Hindlimb muscle (tissue), 1 donor: ENCODE measurements at regions not wholly inside any gene's neighbourhood (a gene's known extent, or its start where the extent isn't known, plus 50 kb on each side); places are given as distances from the start of the nearest gene placed in this dataset.
A peak's percentile ranks its signal among the peaks of the same experiment; 100 is the strongest.

Source experiments
- DNase-seq: peaks from one replicate; pipeline ENCODE4 v3.0.0-alpha.2; 2013

DNA sequence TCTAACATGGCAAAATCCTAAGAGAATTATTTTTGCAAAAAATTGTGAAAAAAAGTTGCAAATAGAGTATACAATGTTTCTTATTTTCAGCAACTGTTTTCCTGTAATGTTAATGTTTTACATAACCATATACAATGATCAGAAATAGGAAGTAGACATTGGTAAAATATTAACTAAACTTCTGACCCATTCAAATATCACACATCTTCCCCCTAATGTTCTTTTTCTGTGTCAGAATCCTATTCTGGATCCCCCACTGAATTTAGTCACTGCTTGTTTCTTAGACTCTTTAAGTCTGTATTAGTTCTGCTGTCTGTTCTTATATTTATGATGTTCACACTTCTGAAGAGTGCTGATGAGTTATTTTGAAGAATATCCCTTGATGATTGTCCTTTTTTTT lies 62.0 kb downstream of the HFE start:
- no peak for DNase-seq

DNA sequence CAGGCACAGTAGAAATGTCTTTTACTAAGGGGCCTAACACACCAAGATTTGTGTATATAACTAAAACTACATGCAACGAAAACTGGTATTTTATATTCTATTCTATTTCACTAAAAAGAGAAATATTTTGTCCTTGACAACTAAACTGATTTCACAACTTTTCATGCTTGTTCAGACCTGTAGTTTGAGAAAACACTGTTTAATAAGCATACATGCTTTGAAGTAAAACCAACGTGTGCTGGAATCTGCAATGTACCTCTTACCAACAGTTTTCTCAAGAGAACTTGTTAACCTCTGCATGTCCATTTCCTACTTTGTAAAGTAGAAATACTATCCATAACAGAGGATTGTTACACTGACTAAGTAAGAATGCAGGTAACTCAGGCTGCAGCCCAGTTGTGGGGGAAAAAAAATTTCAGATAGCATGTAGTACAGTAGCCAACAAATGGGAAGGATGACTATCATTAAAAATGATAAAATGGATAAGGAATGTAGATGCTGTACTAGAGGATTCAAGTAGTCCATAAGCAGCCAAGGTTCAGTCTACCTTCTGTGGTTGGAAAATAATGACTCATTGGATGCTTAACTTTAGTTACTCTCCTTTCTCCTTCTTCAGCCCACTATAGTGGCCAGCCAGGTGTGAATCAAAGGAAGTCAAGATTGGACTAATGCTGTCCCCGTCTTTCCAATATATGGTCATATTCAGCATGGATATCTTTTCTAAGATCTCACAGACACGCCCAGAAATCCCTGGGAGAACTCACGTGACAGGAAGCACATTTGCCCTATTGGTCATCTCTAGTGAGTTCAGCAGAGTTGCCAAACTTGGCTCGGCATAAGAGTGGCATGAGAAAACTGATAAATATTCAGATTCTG lies 65.2 kb downstream of the HFE start:
- DNase-seq, result no peak

GRCh38 chr6:26155061-26155930 lies 68.1 kb downstream of the HFE start:
- peak; percentile 60 for DNase-seq

DNA sequence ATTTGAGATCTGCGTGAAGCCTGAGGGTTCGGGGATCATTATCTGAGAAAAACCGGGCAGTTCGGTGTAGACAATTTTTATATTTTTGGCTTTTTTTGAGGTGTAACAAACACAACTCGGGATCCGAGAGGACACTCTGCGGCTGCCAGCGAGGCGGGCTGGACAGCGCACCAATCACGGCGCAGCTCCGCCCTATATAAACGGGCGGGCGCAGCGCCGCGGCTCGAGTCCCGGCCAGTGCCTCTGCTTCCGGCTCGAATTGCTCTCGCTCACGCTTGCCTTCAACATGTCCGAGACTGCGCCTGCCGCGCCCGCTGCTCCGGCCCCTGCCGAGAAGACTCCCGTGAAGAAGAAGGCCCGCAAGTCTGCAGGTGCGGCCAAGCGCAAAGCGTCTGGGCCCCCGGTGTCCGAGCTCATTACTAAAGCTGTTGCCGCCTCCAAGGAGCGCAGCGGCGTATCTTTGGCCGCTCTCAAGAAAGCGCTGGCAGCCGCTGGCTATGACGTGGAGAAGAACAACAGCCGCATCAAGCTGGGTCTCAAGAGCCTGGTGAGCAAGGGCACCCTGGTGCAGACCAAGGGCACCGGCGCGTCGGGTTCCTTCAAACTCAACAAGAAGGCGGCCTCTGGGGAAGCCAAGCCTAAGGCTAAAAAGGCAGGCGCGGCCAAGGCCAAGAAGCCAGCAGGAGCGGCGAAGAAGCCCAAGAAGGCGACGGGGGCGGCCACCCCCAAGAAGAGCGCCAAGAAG lies 69.0 kb downstream of the HFE start:
- peak; percentile 99 for DNase-seq

DNA sequence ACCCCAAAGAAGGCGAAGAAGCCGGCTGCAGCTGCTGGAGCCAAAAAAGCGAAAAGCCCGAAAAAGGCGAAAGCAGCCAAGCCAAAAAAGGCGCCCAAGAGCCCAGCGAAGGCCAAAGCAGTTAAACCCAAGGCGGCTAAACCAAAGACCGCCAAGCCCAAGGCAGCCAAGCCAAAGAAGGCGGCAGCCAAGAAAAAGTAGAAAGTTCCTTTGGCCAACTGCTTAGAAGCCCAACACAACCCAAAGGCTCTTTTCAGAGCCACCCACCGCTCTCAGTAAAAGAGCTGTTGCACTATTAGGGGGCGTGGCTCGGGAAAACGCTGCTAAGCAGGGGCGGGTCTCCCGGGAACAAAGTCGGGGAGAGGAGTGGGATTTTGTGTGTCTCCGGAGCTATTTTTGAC lies 69.6 kb downstream of the HFE start:
- peak; percentile 81 for DNase-seq

DNA sequence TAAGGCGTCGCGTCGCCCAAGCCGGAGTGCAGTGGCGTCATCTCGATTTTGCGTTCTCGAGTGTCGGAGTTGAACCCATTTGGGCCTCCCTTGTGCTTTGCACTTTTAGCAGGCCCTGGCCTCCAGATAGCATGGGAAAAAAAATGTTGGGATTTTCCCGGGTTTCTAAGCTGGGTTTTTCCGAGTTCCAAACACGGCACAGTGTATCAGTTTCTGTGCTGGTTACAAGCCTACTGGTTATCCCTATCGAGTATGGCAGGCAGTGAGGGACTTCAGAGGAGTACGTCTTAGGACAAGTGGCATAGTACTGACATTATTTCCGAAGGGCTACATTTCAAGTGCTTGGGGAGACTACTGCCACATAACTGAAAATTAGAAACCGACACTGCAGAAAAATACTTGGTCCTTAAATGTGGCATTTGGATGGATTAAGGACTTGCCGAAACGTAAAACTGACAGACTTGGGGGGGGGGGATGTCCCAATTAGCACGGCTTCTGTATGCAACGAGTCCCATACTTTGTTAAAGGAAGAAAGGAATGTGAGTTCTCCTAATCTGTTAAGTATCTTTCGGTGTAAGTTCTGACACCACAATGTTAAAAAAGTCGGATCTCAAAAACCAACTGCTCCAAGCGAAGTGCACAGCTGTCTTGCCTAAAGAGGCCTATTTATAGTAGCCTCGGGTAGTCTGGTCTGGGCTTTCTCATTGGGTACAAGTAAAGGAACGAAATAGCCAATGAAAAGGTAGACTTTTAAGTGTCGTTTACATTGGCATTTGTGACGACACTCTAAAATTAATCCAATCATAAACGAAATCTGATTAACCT lies 70.2 kb downstream of the HFE start:
- peak; percentile 93 for DNase-seq

DNA sequence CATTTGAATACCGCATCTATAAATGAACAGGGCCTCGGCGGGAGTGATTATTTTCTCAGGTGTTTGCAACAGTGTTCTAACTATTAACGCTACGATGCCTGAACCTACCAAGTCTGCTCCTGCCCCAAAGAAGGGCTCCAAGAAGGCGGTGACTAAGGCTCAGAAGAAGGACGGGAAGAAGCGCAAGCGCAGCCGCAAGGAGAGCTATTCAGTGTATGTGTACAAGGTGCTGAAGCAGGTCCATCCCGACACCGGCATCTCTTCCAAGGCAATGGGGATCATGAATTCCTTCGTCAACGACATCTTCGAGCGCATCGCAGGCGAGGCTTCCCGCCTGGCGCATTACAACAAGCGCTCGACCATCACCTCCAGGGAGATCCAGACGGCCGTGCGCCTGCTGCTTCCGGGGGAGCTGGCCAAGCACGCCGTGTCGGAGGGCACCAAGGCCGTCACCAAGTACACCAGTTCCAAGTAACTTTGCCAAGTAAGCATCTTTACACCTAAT lies 70.9 kb downstream of the HFE start:
- no peak for DNase-seq

DNA sequence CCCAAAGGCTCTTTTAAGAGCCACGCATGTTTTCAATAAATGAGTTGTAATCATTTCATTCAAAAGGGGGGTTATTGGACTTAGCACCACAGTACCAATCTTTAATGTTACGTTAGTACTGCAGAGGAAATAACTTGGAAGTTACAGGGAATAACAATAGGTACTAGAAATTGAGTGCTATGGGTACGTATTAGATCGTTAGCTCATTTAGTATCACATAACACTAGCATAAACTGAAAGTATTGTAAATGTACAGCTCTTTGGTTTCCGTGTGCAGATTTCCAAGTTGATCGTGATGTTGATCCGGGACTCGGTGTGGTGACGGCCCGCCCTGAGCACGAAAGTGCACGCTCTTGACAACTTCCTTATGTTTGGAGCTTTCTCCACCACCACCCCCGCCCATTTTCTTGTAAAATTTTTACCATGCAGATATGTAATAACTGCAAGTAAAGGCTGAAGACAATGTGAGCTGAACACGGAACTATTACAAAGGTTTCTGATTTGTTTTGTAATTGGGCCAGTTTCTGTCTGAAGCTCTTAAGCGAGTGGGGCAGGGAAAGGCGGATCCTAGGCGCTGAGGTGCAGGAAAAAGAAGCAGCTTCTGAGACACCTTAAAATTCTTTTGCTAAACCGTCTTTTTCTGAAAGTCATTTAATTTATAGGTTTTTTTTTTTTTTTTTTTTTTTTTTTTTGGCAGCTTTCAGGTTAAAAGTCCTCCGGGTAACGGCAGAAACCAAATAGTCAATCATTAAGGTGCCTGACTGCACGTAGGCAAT lies 71.5 kb downstream of the HFE start:
- DNase-seq, result peak; percentile 79

DNA sequence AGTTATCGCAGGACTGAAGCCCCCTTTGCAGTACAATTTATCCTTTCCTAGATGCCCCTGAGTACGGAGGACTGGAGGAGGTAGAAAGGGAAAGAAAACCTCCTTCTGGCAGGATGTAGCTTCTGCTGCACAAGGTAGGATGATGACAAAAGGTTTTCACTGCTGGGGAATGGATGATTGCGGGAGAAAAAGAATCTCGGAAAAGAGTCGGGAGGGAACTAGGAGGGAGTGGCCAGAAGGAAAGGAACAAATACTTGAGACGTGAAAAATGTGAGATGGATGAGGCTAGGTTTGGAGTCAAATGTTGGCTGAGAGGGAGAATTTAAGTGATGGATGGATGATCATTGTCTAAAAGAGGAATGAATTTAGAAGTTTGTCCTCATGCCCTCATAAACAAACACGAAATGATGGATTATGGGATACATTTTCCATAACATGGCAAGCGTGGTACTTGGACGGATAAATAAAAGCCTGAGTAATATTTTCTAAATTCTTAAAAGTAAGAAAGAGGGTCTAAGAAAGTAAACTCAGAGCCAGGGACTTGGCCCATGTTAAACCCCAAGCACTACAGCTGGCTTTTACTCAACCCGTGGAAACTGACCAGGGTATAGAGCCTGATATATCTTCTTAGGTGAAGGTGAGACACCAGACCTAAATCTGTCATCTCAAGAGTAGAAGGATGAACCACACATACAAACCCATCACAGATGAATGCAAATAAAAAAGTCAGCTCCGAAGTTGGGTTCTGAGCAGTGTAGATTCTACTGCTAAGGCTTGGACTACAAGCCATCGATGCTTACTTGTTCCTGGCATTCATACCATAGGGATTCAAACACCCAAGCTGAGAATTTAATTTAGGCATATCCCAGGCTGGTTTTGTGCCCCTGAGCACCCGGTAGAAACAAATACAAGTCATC lies 72.4 kb downstream of the HFE start:
- peak; percentile 62 for DNase-seq

GRCh38 chr6:26161322-26161721 lies 74.1 kb downstream of the HFE start:
- no peak for DNase-seq

DNA sequence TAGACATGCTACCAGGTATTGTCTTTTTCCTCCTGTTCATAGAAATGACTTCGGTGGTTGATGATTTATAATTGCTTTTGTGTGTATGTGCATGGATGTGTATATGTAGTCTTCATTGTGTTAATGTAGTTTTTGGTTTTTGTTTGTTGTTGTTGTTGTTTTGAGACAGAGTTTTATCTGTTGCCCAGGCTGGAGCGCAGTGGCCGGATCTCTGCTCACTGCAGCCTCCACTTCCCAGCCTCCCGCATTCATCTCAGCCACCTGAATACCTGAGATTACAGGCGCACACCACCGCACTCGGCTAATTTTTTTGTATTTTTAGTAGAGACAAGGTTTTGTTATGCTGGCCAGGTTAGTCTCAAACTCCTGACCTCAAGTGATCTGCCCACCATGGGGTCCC lies 75.2 kb downstream of the HFE start:
- DNase-seq, result no peak

GRCh38 chr6:26163427-26164119 lies 76.3 kb downstream of the HFE start:
- DNase-seq, result no peak

- no peak for DNase-seq
These were observed 76.9 kb downstream of the HFE start for GRCh38 chr6:26164120-26164505.

DNA sequence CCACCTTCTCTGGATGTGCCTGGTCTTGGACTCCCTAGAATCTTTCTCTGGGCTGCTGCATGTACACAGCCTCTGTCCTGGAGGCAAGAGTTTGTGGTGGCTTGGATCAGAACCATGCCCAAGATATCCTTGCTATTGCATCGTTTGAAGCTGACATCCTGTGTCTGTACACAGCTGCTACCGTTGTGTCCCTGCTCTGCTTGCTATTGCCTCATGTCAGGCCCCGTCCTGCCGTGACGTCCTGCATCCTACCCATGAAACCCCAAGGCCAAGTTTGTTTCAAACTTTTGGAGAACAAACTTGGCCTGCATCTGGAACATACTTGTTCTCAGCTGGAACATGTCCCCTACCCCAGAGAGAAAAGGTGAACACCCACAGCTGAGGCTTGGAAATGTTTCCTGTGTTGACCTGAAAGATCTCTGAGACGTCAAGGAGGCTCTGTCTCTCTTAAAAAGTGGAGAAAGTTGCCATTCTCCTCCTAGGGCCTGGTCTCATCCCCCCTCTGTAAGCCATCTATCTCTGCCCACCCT lies 78.1 kb downstream of the HFE start:
- DNase-seq, result no peak

DNA sequence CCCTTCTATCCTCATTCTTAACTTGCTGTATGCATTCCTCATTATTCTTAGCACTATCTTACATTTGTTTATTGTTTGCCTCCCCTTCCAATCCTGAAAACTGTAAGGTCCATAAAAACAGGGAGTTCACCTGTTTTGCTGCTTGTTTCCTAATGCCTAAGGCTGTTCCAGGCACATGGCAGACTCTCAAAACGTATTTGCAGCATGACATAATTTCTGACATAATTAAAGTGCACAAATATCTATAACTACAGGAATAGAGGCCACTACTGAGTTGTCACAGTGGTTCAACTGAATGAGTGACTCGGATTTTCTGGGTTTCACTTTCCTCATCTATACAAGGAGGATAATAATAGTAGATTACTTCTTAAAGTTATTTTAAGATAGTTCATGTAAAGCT lies 83.0 kb downstream of the HFE start:
- DNase-seq, result no peak

- DNase-seq, result peak; percentile 21
These were observed 84.0 kb downstream of the HFE start for GRCh38 chr6:26170951-26171841.

- DNase-seq, result peak; percentile 65
These were observed 85.4 kb downstream of the HFE start for GRCh38 chr6:26172608-26172968.

DNA sequence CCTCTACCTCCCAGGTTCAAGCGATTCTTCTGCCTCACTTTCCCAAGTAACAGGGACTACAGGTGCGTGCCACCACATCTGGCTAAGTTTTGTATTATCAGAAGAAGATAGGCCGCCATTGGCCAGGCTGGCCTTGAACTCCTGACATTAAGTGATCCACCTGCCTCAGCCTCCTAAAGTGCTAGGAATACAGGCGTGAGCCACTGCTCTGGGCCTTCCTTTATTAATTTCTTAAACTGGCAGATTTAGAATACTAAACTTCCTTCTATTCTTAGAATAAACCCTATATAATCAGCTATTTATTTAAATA lies 86.6 kb downstream of the HFE start:
- no peak for DNase-seq
